GM23248 (cell line): ENCODE measurements at regions not wholly inside any gene's neighbourhood (a gene's known extent, or its start where the extent isn't known, plus 50 kb on each side); places are given as distances from the start of the nearest gene placed in this dataset.

Experiments used
- EZH2 ChIP-seq: fragments of 200-600 bp; sonication (generic); IDR thresholded peaks from 2 replicates; pipeline ENCODE4 v1.6.1; 2018; ENCODE audit warnings: antibody characterized with exemption, mild to moderate bottlenecking; ENCODE audit not compliant: insufficient read depth, poor library complexity, severe bottlenecking
- EZH2phosphoT487 ChIP-seq: fragments of 200-600 bp; sonication (generic); IDR thresholded peaks from 2 replicates; pipeline ENCODE4 v1.6.1; 2018; ENCODE audit warnings: antibody characterized with exemption, moderate library complexity, mild to moderate bottlenecking, low read depth; ENCODE audit not compliant: insufficient read depth

DNA sequence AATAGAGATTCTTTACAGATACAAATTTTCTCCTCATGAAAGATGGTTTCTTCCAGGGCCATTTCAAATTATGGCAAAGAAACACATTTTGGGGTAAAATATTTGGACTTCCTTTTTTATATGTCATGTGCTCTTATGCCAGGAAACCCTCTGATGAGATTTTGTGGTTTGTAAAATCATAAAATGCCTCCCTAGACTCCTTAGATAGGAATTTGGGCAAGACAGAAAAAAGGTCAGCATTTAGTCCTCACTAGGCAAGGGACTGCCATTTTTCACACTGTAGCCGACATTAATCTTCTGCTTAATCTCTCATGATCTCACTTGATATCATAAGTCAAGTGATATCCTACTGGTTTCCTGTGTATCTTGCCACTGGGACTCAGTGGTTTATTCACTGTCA lies 286.4 kb downstream of the ARHGAP12 start:
- TF ChIP-seq EZH2phosphoT487 = no peak
- TF ChIP-seq EZH2 = no peak
